Mesenchymal stem cell (in vitro differentiated cells and primary cell): ENCODE measurements at regions not wholly inside any gene's neighbourhood (a gene's known extent, or its start where the extent isn't known, plus 50 kb on each side); places are given as distances from the start of the nearest gene placed in this dataset.
"Not testable (repeated sequence)": the region's sequence is repeated elsewhere in the genome, so short reads cannot be mapped to it uniquely, and the experiment has no call there.

ENCODE experiments used
- DNase-seq: peaks from one replicate; pipeline ENCODE4 v3.0.0-alpha.2; 2013
- H2AFZ ChIP-seq: one replicate; pipeline ENCODE4 v1.6.1; 2013; ENCODE audit warnings: low read depth, mild to moderate bottlenecking, control low read depth, inconsistent platforms, low read length, moderate library complexity
- H2AK5ac ChIP-seq: 2 replicates; pipeline ENCODE4 v1.6.1; 2013; ENCODE audit warnings: low read length, moderate library complexity, mild to moderate bottlenecking, inconsistent platforms; ENCODE audit not compliant: severe bottlenecking
- H2BK120ac ChIP-seq: one replicate; pipeline ENCODE4 v1.6.1; 2013; ENCODE audit warnings: low read depth, mild to moderate bottlenecking, inconsistent platforms, low read length, moderate library complexity
- H2BK12ac ChIP-seq, 2 experiments: one replicate each; pipeline ENCODE4 v1.6.1; 2013; ENCODE audit warnings: inconsistent platforms in 2 of 2, low read length in 2 of 2, mild to moderate bottlenecking in 2 of 2, moderate library complexity in 2 of 2, control low read depth in 1 of 2
- H2BK15ac ChIP-seq: one replicate; pipeline ENCODE4 v1.6.1; 2013; ENCODE audit warnings: mild to moderate bottlenecking, low read depth, inconsistent platforms; ENCODE audit not compliant: poor library complexity, severe bottlenecking
- H2BK5ac ChIP-seq: 2 replicates; pipeline ENCODE4 v1.6.1; 2013; ENCODE audit warnings: low read depth, mild to moderate bottlenecking, low read length, control low read depth, inconsistent platforms; ENCODE audit not compliant: poor library complexity, severe bottlenecking
- H3K14ac ChIP-seq, 2 experiments: one replicate each; pipeline ENCODE4 v1.6.1; 2013; ENCODE audit warnings: inconsistent platforms in 2 of 2, low read length in 2 of 2, control low read depth in 1 of 2, mild to moderate bottlenecking in 1 of 2, moderate library complexity in 1 of 2
- H3K18ac ChIP-seq, 2 experiments: one replicate each; pipeline ENCODE4 v1.6.1; 2013; ENCODE audit warnings: inconsistent platforms in 2 of 2, low read length in 2 of 2, control low read depth in 1 of 2, low read depth in 1 of 2, mild to moderate bottlenecking in 1 of 2
- H3K23ac ChIP-seq, 2 experiments: one replicate each; pipeline ENCODE4 v1.6.1; 2013; ENCODE audit warnings: inconsistent platforms in 2 of 2, low read length in 2 of 2, mild to moderate bottlenecking in 2 of 2, moderate library complexity in 2 of 2, control low read depth in 1 of 2
- H3K27ac ChIP-seq: 2 replicates; pipeline ENCODE4 v1.5.1; 2013; ENCODE audit warnings: mild to moderate bottlenecking, moderate library complexity, low read length, control low read depth, inconsistent platforms; ENCODE audit not compliant: poor library complexity, severe bottlenecking
- H3K27me3 ChIP-seq, 2 experiments: 2 replicates each; pipeline versions ENCODE4 v1.6.1 to v1.7.0; 2013; ENCODE audit warnings: low read length in 2 of 2, mild to moderate bottlenecking in 2 of 2, moderate library complexity in 2 of 2, control low read depth in 1 of 2, inconsistent platforms in 1 of 2; ENCODE audit not compliant: control insufficient read depth in 1 of 2, insufficient read depth in 1 of 2
- H3K36me3 ChIP-seq, 2 experiments: 2 replicates each; pipeline versions ENCODE4 v1.6.1 to v1.7.0; 2013; ENCODE audit warnings: low read length in 2 of 2, control low read depth in 1 of 2, inconsistent platforms in 1 of 2, low read depth in 1 of 2, mild to moderate bottlenecking in 1 of 2; ENCODE audit not compliant: insufficient read depth in 2 of 2, control insufficient read depth in 1 of 2
- H3K4ac ChIP-seq, 2 experiments: one replicate each; pipeline ENCODE4 v1.6.1; 2013; ENCODE audit warnings: inconsistent platforms in 2 of 2, low read length in 2 of 2, mild to moderate bottlenecking in 2 of 2, moderate library complexity in 2 of 2, control low read depth in 1 of 2, low read depth in 1 of 2
- H3K4me1 ChIP-seq: 2 replicates; pipeline ENCODE4 v1.6.1; 2013; ENCODE audit warnings: low read depth, low read length, control low read depth; ENCODE audit not compliant: control insufficient read depth, insufficient read depth
- H3K4me2 ChIP-seq: 2 replicates; pipeline ENCODE4 v1.6.1; 2013; ENCODE audit warnings: low read length, mild to moderate bottlenecking, inconsistent platforms; ENCODE audit not compliant: poor library complexity, severe bottlenecking
- H3K4me3 ChIP-seq, 2 experiments: 2 replicates each; pipeline versions ENCODE4 v1.5.1 to v1.7.0; 2013; ENCODE audit warnings: low read length in 2 of 2, mild to moderate bottlenecking in 2 of 2, control low read depth in 1 of 2, low read depth in 1 of 2; ENCODE audit not compliant: insufficient read depth in 1 of 2
- H3K79me1 ChIP-seq: replicated peaks from 2 replicates; pipeline ENCODE4 v1.6.1; 2013; ENCODE audit warnings: mild to moderate bottlenecking, control low read depth, low read length, inconsistent platforms; ENCODE audit not compliant: poor library complexity, severe bottlenecking
- H3K9ac ChIP-seq: 2 replicates; pipeline ENCODE4 v1.7.0; 2013; ENCODE audit warnings: mild to moderate bottlenecking, low read length, moderate library complexity
- H3K9me3 ChIP-seq: 2 replicates; pipeline ENCODE4 v1.7.0; 2013; ENCODE audit warnings: mild to moderate bottlenecking, low read length; ENCODE audit not compliant: control insufficient read depth
- H4K8ac ChIP-seq: one replicate; pipeline ENCODE4 v1.6.1; 2013; ENCODE audit warnings: inconsistent platforms, mild to moderate bottlenecking, low read length, moderate library complexity
- H4K91ac ChIP-seq: one replicate; pipeline ENCODE4 v1.6.1; 2013; ENCODE audit warnings: mild to moderate bottlenecking, low read length, inconsistent platforms
- WGBS: methylation state at CpG from one replicate; pipeline ENCODE4 v1.1.7; 2013; ENCODE audit warnings: mixed read lengths; 5-methylcytosine and 5-hydroxymethylcytosine counted together

- Histone ChIP-seq H2AFZ (no peak overlapping the region), H3K9ac (no peak overlapping the region), H2BK5ac (no peak overlapping the region), H2BK12ac (no peak overlapping the region), H2BK120ac (no peak overlapping the region), H2AK5ac (no peak overlapping the region), H4K8ac (no peak overlapping the region), H3K79me1 (peaks cover 7% of the 10 kb centered on the region), H3K23ac (no peak overlapping the region), H3K36me3 (peaks cover 0 to 3% of the 10 kb centered on the region in 2 experiments), H3K18ac (no peak overlapping the region), H3K4me1 (no peaks in the 10 kb centered on the region), H3K4ac (no peak overlapping the region), H3K27ac (no peak overlapping the region), H3K27me3 (no peaks in the 10 kb centered on the region), H3K14ac (no peak overlapping the region), H2BK15ac (no peak overlapping the region), H3K9me3 (no peaks in the 10 kb centered on the region), H3K4me3 (no peak overlapping the region), H3K4me2 (no peak overlapping the region), H4K91ac (no peak overlapping the region)
- WGBS, result 93% methylated on average over 5 of the region's 5 CpGs
- DNase-seq, result no peak
Measured at GRCh38 chr21:29431680-29432079, 133.0 kb downstream of the BACH1 start.

- H2AFZ ChIP-seq, result no peak overlapping the region
- DNase-seq, result peak; percentile 33
- WGBS, result 41% methylated on average over 3 of the region's 7 CpGs
Measured at GRCh38 chr21:29433366-29434059, 134.8 kb downstream of the BACH1 start.

GRCh38 chr21:29434081-29434480 is 135.4 kb downstream of the BACH1 start:
- H4K91ac ChIP-seq, result no peak overlapping the region

More at GRCh38 chr21:29433366-29434059, 134.8 kb downstream of the BACH1 start:
- Histone ChIP-seq H2BK5ac (no peak overlapping the region), H3K79me1 (peaks cover 6% of the 10 kb centered on the region), H3K27ac (no peak overlapping the region), H3K23ac (no peak overlapping the region), H3K9ac (no peak overlapping the region), H3K27me3 (no peaks in the 10 kb centered on the region), H2AK5ac (no peak overlapping the region), H3K4me1 (no peaks in the 10 kb centered on the region), H3K9me3 (no peaks in the 10 kb centered on the region), H4K8ac (no peak overlapping the region), H3K4me3 (no peak overlapping the region), H3K18ac (no peak overlapping the region), H3K4ac (no peak overlapping the region), H2BK15ac (no peak overlapping the region), H3K36me3 (peaks cover 0 to 3% of the 10 kb centered on the region in 2 experiments), H2BK120ac (no peak overlapping the region), H3K14ac (no peak overlapping the region), H2BK12ac (no peak overlapping the region), H4K91ac (no peak overlapping the region), H3K4me2 (no peak overlapping the region)

GRCh38 chr21:29434982-29435381 is 136.3 kb downstream of the BACH1 start:
- H3K79me1 ChIP-seq, H2AFZ ChIP-seq, H2BK15ac ChIP-seq, H3K9me3 ChIP-seq, H4K91ac ChIP-seq, H4K8ac ChIP-seq, H3K36me3 ChIP-seq, H3K18ac ChIP-seq, H3K4me3 ChIP-seq, H3K27me3 ChIP-seq, H3K27ac ChIP-seq, H2AK5ac ChIP-seq, H3K4ac ChIP-seq, H2BK120ac ChIP-seq, H3K23ac ChIP-seq, H3K4me1 ChIP-seq, DNase-seq, H3K4me2 ChIP-seq, H2BK12ac ChIP-seq, H3K14ac ChIP-seq, H2BK5ac ChIP-seq, H3K9ac ChIP-seq: not testable (repeated sequence)
- WGBS, result 100% methylated on average over 2 of the region's 2 CpGs

More at GRCh38 chr21:29434081-29434480, 135.4 kb downstream of the BACH1 start:
- no peak overlapping the region for H2BK15ac ChIP-seq
- H3K4ac ChIP-seq, result no peak overlapping the region
- no peaks in the 10 kb centered on the region for H3K27me3 ChIP-seq
- H3K18ac ChIP-seq, result no peak overlapping the region
- H3K23ac ChIP-seq, result no peak overlapping the region
- peaks cover 0 to 3% of the 10 kb centered on the region in 2 experiments for H3K36me3 ChIP-seq
- no peak overlapping the region for H2BK120ac ChIP-seq
- no peak overlapping the region for H2AK5ac ChIP-seq
- H3K9ac ChIP-seq, result no peak overlapping the region
- no peak overlapping the region for H3K27ac ChIP-seq
- no peak overlapping the region for H4K8ac ChIP-seq
- no peak overlapping the region for H3K4me2 ChIP-seq
- H3K4me3 ChIP-seq, result no peak overlapping the region
- DNase-seq, result peak; percentile 2
- H3K9me3 ChIP-seq, result no peaks in the 10 kb centered on the region
- no peak overlapping the region for H2AFZ ChIP-seq
- no peaks in the 10 kb centered on the region for H3K4me1 ChIP-seq
- no peak overlapping the region for H2BK5ac ChIP-seq
- no peak overlapping the region for H2BK12ac ChIP-seq
- 94% methylated on average over 7 of the region's 7 CpGs for WGBS
- peaks cover 4% of the 10 kb centered on the region for H3K79me1 ChIP-seq
- no peak overlapping the region for H3K14ac ChIP-seq
